GM18870 (cell line): ENCODE measurements at regions not wholly inside any gene's neighbourhood (a gene's known extent, or its start where the extent isn't known, plus 50 kb on each side); places are given as distances from the start of the nearest gene placed in this dataset.
A peak's percentile ranks its signal among the peaks of the same experiment; 100 is the strongest.

Experiments used
- ATAC-seq: cut with Tn5 transposase; IDR thresholded peaks from one replicate; pipeline ENCODE4 v1.9.1; 2021; ENCODE audit warnings: moderate library complexity; ENCODE audit not compliant: unreplicated experiment

GRCh38 chr3:148331081-148331846 is 366.4 kb upstream of the AGTR1 start:
- ATAC-seq: peak; percentile 62

DNA sequence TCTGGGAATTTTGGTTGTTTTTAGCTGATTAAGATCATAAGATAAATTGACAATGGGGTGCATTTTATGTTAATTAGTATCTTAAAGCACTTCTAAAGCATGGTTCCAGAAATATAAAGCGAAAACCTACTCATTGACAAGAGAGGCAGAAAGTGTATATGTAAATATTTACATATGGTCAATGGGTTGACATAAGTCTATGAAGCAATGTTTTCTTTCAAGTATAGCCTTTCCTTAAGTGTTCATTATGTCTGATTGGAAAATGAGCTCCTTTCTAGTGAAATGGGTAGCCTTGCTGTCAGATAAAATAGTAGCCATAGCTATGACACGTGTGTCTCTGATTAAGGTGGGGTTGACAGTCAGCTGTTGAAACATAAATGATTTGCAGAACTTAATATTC is 365.2 kb upstream of the AGTR1 start:
- ATAC-seq: no peak

- ATAC-seq: no peak
Observed at GRCh38 chr3:148333091-148333490, 364.6 kb upstream of the AGTR1 start.

GRCh38 chr3:148335612-148336011 is 362.1 kb upstream of the AGTR1 start:
- ATAC-seq: no peak

DNA sequence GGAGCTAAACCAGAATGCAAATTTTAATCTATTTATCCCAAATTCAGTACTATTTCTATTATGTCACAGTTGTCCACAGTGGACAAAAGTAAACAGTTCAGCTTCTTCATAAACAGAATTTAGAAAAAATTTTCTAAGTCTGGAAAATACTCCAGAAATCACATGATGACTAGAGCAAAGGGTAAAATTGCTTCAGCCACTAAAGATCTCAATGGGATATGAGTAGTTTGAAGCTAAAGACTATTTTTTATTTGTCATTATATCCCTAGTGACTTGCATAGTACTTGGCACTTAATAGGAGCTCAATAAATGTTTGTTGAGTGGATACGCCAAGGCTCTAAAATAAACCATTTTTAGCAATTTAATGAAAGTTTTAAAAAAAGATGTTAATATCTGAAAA is 354.3 kb upstream of the AGTR1 start:
- ATAC-seq: no peak

GRCh38 chr3:148344521-148344920 is 353.2 kb upstream of the AGTR1 start:
- no peak for ATAC-seq

DNA sequence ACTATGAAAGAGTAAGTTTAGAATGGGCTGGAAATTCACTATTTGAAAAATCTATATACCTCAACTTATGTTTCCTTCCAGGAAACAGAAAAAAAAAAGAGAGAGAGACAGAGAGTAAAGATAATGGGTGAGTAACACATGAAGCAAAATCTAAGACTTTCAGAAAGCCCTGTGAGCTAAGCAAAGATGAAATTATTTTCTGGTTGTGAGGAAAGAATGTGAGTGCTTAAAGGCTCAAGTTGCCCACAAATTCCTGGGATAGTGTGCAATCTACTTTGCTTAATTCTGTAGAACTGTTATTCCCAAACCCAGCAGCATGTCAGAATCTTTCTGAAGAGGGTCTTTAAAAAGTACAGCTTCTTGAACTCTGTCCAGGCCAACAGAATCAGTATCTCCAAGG is 337.7 kb upstream of the AGTR1 start:
- no peak for ATAC-seq

GRCh38 chr3:148366743-148367410 is 330.8 kb upstream of the AGTR1 start:
- ATAC-seq: no peak

GRCh38 chr3:148367756-148368155 is 329.9 kb upstream of the AGTR1 start:
- no peak for ATAC-seq

GRCh38 chr3:148369381-148369780 is 328.3 kb upstream of the AGTR1 start:
- ATAC-seq: no peak

DNA sequence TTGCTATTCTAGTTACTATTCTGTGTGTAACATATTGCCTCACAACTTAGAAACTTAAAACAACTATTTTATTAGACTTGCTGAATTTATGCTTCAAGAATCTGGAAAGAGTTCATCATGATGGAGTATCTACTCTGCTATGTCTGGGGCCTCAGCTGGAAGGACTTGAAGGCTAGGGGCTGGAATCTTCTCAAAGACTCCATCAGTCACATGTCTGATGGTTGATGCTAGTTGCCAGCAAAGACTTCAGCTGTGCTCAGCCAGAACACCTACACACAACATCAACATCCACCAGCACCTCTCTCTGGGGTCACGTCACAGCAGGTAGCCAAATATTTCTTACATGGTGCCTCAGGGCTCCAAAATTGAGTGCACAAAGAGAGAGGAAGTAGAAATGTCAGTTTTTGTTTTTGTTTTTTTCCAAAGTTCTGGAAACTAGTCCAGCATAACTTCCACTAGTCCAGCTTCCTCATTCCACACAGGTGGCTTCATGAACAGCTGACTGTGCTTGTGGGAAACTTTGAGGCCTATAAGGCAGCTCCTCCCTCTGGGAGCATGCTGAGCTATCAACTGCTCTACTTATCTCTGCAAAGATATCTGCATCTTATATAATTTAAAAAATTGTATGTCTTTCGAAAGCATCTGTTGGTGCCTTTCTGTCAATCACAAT is 325.4 kb upstream of the AGTR1 start:
- ATAC-seq: no peak

- no peak for ATAC-seq
Observed at GRCh38 chr3:148373961-148374360, 323.7 kb upstream of the AGTR1 start.

GRCh38 chr3:148379763-148380382 is 317.8 kb upstream of the AGTR1 start:
- ATAC-seq: peak; percentile 97

GRCh38 chr3:148381051-148381450 is 316.7 kb upstream of the AGTR1 start:
- no peak for ATAC-seq

- no peak for ATAC-seq
Observed at GRCh38 chr3:148389916-148390315, 307.8 kb upstream of the AGTR1 start.

DNA sequence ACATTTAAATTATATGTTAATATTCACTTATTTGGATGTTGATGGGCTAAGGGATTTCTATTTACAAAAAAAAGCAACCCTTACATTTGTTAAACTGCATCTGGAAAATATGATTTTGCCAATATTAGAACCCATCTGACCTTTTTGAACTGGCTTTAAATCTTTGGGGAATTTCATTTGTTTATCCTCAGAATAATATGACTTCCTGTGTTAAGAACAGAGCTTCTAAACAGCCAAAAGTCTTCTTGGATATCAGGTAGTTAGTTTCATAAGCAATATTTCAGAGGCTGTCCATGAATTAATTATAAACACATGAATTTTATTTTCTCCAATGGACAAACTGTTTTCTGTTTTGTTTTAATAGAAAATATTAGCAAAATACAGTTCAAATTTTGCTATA is 301.9 kb upstream of the AGTR1 start:
- no peak for ATAC-seq

DNA sequence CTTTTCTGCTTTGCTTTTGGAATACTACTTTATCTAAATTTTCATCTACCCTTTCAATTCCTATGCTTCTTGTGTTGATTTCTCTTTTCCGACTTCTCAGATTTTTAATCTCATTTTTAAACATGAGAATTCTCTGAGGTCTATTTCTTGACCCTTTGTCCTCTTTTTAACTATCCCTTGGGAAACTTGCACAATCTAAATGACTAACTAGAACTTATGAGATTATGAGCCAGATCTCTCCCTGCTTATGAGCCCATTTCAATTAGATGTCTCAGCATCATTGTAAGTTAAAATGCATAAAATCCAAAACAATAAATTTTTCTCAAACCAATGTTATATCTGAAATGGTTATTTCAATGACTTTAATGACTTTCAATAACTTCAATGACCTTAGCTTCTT is 296.9 kb upstream of the AGTR1 start:
- ATAC-seq: no peak

GRCh38 chr3:148408667-148409066 is 289.0 kb upstream of the AGTR1 start:
- ATAC-seq: no peak

DNA sequence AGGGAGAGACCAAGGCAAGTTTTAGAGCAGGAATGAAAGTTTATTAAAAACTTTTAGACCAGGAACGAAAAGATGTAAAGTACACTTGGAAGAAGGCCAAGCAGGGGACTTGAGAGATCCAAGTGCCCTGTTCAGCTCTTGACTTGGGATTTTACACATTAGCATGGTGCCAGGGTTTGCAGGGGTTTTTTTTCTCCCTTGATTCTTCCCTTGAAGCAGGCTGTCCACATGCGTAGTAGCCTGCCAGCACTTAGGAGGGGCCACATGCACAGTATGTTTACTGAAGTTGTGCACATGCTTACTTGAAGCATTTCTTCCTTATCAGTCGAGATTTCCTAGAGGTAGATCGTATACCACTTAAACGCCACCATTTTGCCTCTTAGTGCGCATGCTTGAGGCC is 277.5 kb upstream of the AGTR1 start:
- ATAC-seq: no peak

- no peak for ATAC-seq
Observed at GRCh38 chr3:148428862-148429605, 268.7 kb upstream of the AGTR1 start.

- no peak for ATAC-seq
Observed at GRCh38 chr3:148433665-148434064, 264.0 kb upstream of the AGTR1 start.
